ENCODE measurements at regions not wholly inside any gene's neighbourhood (a gene's known extent, or its start where the extent isn't known, plus 50 kb on each side); places are given as distances from the start of the nearest gene placed in this dataset.

DNA sequence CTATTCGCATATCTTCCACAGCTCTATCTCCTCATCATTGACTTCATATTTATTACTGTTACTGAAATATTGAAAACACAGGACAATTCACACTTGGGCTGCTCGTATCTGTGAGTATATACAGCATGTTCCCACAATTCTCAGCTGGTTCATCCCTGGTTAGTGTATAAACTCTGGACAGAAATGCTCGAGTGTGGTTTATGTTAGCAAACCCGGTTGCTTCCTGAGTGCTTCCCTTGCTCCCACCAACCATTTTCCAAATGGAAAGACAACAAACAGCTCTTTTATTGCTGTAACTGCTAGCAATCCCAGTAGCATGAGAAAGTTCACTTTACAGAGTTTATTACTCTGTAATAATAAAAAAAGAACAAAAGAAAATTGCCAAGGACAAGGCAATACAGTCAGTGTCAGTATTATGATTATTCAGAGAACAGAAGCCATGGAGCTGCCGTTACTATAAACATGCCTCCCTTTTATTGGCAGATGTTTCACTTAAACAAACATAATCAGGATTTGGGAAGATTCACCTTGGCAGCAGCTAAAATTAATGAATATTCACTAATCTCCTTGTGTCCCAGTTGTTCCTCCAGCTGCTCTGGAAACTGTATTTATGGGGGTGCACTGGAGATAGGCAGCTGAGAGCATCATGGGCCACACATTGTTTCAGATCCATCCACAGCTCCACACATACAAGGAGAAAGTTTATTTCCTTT is 134.1 kb upstream of the GUCY1A1 start:
- no peak for DNase-seq (ENCODE audit: extremely low spot score)
- no peaks in the 10 kb centered on the region for H3K36me3 ChIP-seq (ENCODE audit: insufficient read depth)
- no peak overlapping the region for H3K27ac ChIP-seq (ENCODE audit: low read depth)
- 42% methylated on average over 5 of the region's 5 CpGs for WGBS
- H3K4me3 ChIP-seq (ENCODE audit: low read depth, low read length): no peak overlapping the region
- H3K4me1 ChIP-seq (ENCODE audit: insufficient read depth): no peaks in the 10 kb centered on the region

- no peaks in the 10 kb centered on the region for H3K36me3 ChIP-seq (ENCODE audit: insufficient read depth)
- DNase-seq (ENCODE audit: extremely low spot score): no peak
- WGBS: 91% methylated on average over 5 of the region's 5 CpGs
- no peak overlapping the region for H3K27ac ChIP-seq (ENCODE audit: low read depth)
- H3K4me3 ChIP-seq (ENCODE audit: low read depth, low read length): no peak overlapping the region
- H3K4me1 ChIP-seq (ENCODE audit: insufficient read depth): no peaks in the 10 kb centered on the region
These were observed 135.8 kb upstream of the GUCY1A1 start for GRCh38 chr4:155530857-155531256.

GRCh38 chr4:155530290-155530689 is 136.4 kb upstream of the GUCY1A1 start:
- Histone ChIP-seq H3K27ac (ENCODE audit: low read depth) (no peak overlapping the region), H3K4me1 (ENCODE audit: insufficient read depth) (no peaks in the 10 kb centered on the region), H3K36me3 (ENCODE audit: insufficient read depth) (no peaks in the 10 kb centered on the region), H3K4me3 (ENCODE audit: low read depth, low read length) (no peak overlapping the region)
- WGBS: 77% methylated on average over 3 of the region's 3 CpGs
- no peak for DNase-seq (ENCODE audit: extremely low spot score)

DNA sequence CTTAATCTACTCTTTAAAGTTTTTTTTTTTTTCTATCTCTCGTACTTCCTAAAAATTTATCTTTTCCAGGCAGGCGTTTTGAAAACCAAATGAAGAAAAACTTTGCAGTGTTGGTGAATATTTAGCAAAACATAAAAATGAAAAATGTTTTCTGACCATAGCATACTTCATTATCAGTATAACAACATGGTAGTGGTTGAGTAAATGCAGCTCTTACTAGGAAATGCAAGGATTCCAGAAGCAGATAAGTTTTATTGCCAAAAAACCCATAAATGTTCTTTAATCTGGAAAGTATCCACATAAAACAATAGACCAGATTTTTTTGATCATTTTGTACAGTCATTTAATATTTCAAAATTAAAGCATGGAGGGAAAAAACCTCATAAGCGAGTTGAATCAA is 136.9 kb upstream of the GUCY1A1 start:
- Histone ChIP-seq H3K27ac (ENCODE audit: low read depth) (no peak overlapping the region), H3K4me3 (ENCODE audit: low read depth, low read length) (no peak overlapping the region), H3K4me1 (ENCODE audit: insufficient read depth) (no peaks in the 10 kb centered on the region), H3K36me3 (ENCODE audit: insufficient read depth) (no peaks in the 10 kb centered on the region)
- WGBS: 80% methylated on average over 3 of the region's 3 CpGs
- no peak for DNase-seq (ENCODE audit: extremely low spot score)

DNA sequence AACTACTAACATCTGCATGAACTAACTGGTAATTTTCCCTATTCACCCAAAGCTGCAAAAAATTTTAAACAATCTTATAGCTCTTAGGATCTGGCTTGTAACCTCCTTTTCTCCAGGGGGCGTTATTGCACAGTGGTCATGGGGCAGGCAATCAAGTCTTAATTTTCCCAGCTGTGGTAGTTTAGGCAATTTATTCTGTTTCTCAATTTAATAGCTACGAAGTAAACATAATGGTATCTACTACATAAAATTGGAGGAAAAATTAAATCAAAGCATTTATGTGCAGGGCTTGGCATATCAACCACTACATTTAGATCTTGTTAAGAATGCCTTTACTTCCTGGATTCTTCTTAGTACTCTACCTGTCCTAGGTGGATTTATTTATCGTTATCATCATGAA is 137.4 kb upstream of the GUCY1A1 start:
- H3K36me3 ChIP-seq (ENCODE audit: insufficient read depth): no peaks in the 10 kb centered on the region
- DNase-seq (ENCODE audit: extremely low spot score): no peak
- H3K4me3 ChIP-seq (ENCODE audit: low read depth, low read length): no peak overlapping the region
- H3K27ac ChIP-seq (ENCODE audit: low read depth): no peak overlapping the region
- H3K4me1 ChIP-seq (ENCODE audit: insufficient read depth): no peaks in the 10 kb centered on the region
- whole genome bisulfite sequencing: 70% methylated on average over 3 of the region's 3 CpGs

- no peaks in the 10 kb centered on the region for H3K36me3 ChIP-seq (ENCODE audit: insufficient read depth)
- DNase-seq (ENCODE audit: extremely low spot score): no peak
- H3K4me3 ChIP-seq (ENCODE audit: low read depth, low read length): no peak overlapping the region
- H3K4me1 ChIP-seq (ENCODE audit: insufficient read depth): no peaks in the 10 kb centered on the region
- H3K27ac ChIP-seq (ENCODE audit: low read depth): no peak overlapping the region
- 31% methylated on average over 8 of the region's 8 CpGs for WGBS
These were observed 140.0 kb upstream of the GUCY1A1 start for GRCh38 chr4:155526452-155527169.

DNA sequence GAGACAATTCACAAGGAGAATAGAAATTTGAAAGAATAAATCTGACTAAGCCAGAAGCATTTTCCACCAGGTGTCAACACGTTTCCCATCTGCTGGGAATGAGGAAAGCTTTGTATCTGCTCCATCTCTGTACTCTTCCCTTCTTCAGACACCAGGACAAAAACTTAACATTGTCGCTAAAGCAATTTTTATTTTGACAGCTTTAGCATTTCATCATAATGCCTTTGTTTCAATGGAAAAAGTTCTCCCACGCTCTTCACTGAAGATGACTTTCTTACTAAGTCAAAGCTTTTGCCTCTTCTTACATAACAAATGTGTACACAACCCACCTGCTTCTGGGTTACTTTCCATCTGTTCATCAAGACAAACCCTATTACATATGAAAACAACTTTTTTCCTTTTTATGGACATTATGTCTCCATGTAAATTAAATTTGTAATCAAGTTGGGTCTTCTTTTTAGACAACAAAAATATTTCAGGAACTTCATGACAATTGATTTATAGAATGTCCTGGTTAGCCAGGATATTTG is 141.7 kb upstream of the GUCY1A1 start:
- 86% methylated on average over 3 of the region's 3 CpGs for WGBS
- Histone ChIP-seq H3K4me1 (ENCODE audit: insufficient read depth) (no peaks in the 10 kb centered on the region), H3K36me3 (ENCODE audit: insufficient read depth) (no peaks in the 10 kb centered on the region), H3K27ac (ENCODE audit: low read depth) (no peak overlapping the region), H3K4me3 (ENCODE audit: low read depth, low read length) (no peak overlapping the region)
- DNase-seq (ENCODE audit: extremely low spot score): no peak

GRCh38 chr4:155523358-155523757 is 143.3 kb upstream of the GUCY1A1 start:
- Histone ChIP-seq H3K4me1 (ENCODE audit: insufficient read depth) (no peaks in the 10 kb centered on the region), H3K27ac (ENCODE audit: low read depth) (no peak overlapping the region), H3K4me3 (ENCODE audit: low read depth, low read length) (no peak overlapping the region), H3K36me3 (ENCODE audit: insufficient read depth) (no peaks in the 10 kb centered on the region)
- DNase-seq (ENCODE audit: extremely low spot score): no peak
- WGBS: 38% methylated on average over 2 of the region's 2 CpGs

DNA sequence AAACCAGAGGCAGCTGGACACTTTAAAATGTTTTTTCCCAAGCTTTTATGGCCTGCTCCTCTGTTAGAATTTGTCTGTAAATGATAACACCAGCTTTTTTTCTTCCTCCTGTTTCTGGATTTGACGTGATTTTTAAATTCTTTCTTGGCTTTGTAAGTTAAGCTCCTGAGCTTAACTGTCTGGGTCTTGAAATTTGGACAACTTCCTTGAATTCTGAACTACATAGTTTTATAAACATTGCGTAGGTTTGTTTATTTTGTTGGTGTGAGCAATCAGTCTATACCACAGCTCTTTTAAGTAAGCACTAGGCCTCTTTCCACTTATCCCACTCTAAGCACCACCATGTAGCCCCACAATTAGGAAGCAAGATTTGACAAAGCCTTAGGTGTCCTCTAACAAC is 144.4 kb upstream of the GUCY1A1 start:
- Histone ChIP-seq H3K4me3 (ENCODE audit: low read depth, low read length) (no peak overlapping the region), H3K36me3 (ENCODE audit: insufficient read depth) (no peaks in the 10 kb centered on the region), H3K27ac (ENCODE audit: low read depth) (no peak overlapping the region), H3K4me1 (ENCODE audit: insufficient read depth) (no peaks in the 10 kb centered on the region)
- 25% methylated on average over 2 of the region's 2 CpGs for WGBS
- no peak for DNase-seq (ENCODE audit: extremely low spot score)

- Histone ChIP-seq H3K4me1 (ENCODE audit: insufficient read depth) (no peaks in the 10 kb centered on the region), H3K27ac (ENCODE audit: low read depth) (no peak overlapping the region), H3K36me3 (ENCODE audit: insufficient read depth) (no peaks in the 10 kb centered on the region), H3K4me3 (ENCODE audit: low read depth, low read length) (no peak overlapping the region)
- WGBS: 68% methylated on average over 7 of the region's 7 CpGs
- no peak for DNase-seq (ENCODE audit: extremely low spot score)
These were observed 144.6 kb upstream of the MAP9 start for GRCh38 chr4:155521382-155521781.

DNA sequence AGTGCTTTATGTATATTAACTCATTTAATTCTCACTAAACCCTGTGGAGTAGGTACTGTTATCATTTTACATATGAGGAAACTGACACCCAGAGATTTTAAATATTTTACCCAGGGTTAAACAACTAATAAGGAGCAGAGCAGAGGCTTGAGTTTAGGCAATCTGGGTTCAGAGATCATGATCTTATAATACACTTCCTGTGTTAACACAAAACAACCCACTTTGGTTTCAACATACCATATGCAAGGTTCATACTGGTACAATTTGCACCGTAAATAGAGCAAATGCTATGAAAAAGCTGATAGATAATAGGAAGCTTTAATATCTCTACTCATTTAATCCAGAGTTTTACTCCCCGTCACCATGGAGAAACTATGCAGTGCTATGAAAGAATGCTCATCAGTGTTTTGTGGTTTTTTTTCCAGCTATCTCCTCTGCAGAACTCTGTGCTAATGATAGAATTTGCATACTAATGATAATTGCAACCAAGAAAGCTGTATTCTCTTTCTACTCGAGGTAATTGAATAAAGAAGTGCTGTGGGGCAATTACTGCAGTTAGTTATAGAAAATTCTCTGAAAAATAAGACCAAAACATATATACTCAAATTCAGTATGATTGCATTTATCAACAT is 138.8 kb upstream of the MAP9 start:
- Histone ChIP-seq H3K4me1 (ENCODE audit: insufficient read depth) (no peaks in the 10 kb centered on the region), H3K27ac (ENCODE audit: low read depth) (no peak overlapping the region), H3K36me3 (ENCODE audit: insufficient read depth) (no peaks in the 10 kb centered on the region), H3K4me3 (ENCODE audit: low read depth, low read length) (no peak overlapping the region)
- no peak for DNase-seq (ENCODE audit: extremely low spot score)
- WGBS: 84% methylated on average over 3 of the region's 3 CpGs

- Histone ChIP-seq H3K4me1 (ENCODE audit: insufficient read depth) (no peaks in the 10 kb centered on the region), H3K4me3 (ENCODE audit: low read depth, low read length) (no peak overlapping the region), H3K27ac (ENCODE audit: low read depth) (no peak overlapping the region), H3K36me3 (ENCODE audit: insufficient read depth) (no peaks in the 10 kb centered on the region)
- WGBS: 87% methylated on average over 2 of the region's 2 CpGs
- no peak for DNase-seq (ENCODE audit: extremely low spot score)
These were observed 137.9 kb upstream of the MAP9 start for GRCh38 chr4:155514628-155515027.

- no peaks in the 10 kb centered on the region for H3K36me3 ChIP-seq (ENCODE audit: insufficient read depth)
- no peak overlapping the region for H3K4me3 ChIP-seq (ENCODE audit: low read depth, low read length)
- no peaks in the 10 kb centered on the region for H3K4me1 ChIP-seq (ENCODE audit: insufficient read depth)
- 69% methylated on average over 5 of the region's 5 CpGs for WGBS
- no peak overlapping the region for H3K27ac ChIP-seq (ENCODE audit: low read depth)
- no peak for DNase-seq (ENCODE audit: extremely low spot score)
These were observed 136.1 kb upstream of the MAP9 start for GRCh38 chr4:155512817-155513216.

- WGBS: 100% methylated on average over 1 of the region's 1 CpG
- Histone ChIP-seq H3K27ac (ENCODE audit: low read depth) (no peak overlapping the region), H3K36me3 (ENCODE audit: insufficient read depth) (no peaks in the 10 kb centered on the region), H3K4me3 (ENCODE audit: low read depth, low read length) (no peak overlapping the region), H3K4me1 (ENCODE audit: insufficient read depth) (no peaks in the 10 kb centered on the region)
- no peak for DNase-seq (ENCODE audit: extremely low spot score)
These were observed 135.3 kb upstream of the MAP9 start for GRCh38 chr4:155512046-155512445.
